MM.1S (cell line): ENCODE measurements at regions not wholly inside any gene's neighbourhood (a gene's known extent, or its start where the extent isn't known, plus 50 kb on each side); places are given as distances from the start of the nearest gene placed in this dataset.

ENCODE experiments used
- CTCF ChIP-seq: fragments of 300-600 bp; sonication (generic); IDR thresholded peaks from 2 replicates; pipeline ENCODE4 v1.5.1; 2016; ENCODE audit warnings: antibody characterized with exemption, low read length, mixed read lengths
- EZH2phosphoT487 ChIP-seq: fragments of 300-600 bp; sonication (generic); IDR thresholded peaks from 2 replicates; pipeline ENCODE4 v1.6.1; 2018; ENCODE audit warnings: antibody characterized with exemption, low read length

GRCh38 chr15:37446921-37447320 is 346.6 kb upstream of the MEIS2 start:
- TF ChIP-seq CTCF (no peak), EZH2phosphoT487 (no peak)
